Peyer's patch (tissue), 4 donors: ENCODE measurements at regions not wholly inside any gene's neighbourhood (a gene's known extent, or its start where the extent isn't known, plus 50 kb on each side); places are given as distances from the start of the nearest gene placed in this dataset.

ENCODE experiments used
- POLR2A ChIP-seq, 2 donors: fragments of 450-650 bp; IDR thresholded peaks; one replicate each; pipeline ENCODE4 v1.5.1; 2017; ENCODE audit warnings: antibody characterized with exemption in 2 of 2, mild to moderate bottlenecking in 2 of 2, moderate library complexity in 2 of 2
- TF ChIP-seq, protein P1 (sequence below), 6 experiments: fragments of 450-650 bp in 4 of 6; fragments of 200-600 bp in 2 of 6; sonication (generic) in 1 of 6; IDR thresholded peaks; one replicate each; pipeline ENCODE4 v1.5.1; 2017 to 2019; ENCODE audit warnings: antibody characterized with exemption in 6 of 6, mild to moderate bottlenecking in 3 of 6, moderate library complexity in 1 of 6

DNA sequence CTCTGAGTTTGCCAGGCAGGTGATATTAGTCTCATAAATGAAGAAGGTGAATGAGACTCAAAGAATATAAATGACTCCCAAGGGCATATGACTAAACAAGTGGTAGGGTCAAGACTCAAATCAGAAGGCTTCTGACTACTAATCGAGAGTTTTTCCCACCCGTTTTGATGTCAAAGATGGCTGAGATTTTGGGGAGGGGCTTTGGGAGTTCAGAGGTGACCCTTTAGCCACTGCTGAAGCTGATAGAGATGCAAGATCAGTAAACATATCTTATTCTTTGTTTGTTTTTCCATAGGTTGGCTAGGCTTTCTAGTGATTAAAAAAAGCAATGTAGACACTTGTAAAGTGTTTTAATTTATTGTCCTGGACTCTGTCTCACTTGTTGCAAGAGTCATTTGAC, 239.6 kb upstream of the PLEKHG7 start:
- TF ChIP-seq, protein P1, sequence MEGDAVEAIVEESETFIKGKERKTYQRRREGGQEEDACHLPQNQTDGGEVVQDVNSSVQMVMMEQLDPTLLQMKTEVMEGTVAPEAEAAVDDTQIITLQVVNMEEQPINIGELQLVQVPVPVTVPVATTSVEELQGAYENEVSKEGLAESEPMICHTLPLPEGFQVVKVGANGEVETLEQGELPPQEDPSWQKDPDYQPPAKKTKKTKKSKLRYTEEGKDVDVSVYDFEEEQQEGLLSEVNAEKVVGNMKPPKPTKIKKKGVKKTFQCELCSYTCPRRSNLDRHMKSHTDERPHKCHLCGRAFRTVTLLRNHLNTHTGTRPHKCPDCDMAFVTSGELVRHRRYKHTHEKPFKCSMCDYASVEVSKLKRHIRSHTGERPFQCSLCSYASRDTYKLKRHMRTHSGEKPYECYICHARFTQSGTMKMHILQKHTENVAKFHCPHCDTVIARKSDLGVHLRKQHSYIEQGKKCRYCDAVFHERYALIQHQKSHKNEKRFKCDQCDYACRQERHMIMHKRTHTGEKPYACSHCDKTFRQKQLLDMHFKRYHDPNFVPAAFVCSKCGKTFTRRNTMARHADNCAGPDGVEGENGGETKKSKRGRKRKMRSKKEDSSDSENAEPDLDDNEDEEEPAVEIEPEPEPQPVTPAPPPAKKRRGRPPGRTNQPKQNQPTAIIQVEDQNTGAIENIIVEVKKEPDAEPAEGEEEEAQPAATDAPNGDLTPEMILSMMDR (IDR thresholded peaks at IDR 0.05) = no peak
- TF ChIP-seq POLR2A (IDR thresholded peaks at IDR 0.05) = no peak
